Endothelial cell of umbilical vein (primary cell): ENCODE measurements at regions not wholly inside any gene's neighbourhood (a gene's known extent, or its start where the extent isn't known, plus 50 kb on each side); places are given as distances from the start of the nearest gene placed in this dataset.

Experiments used
- BruUV-seq: library from RNA; stranded (reverse); fragments of 400-500 nt; replicated peaks from 2 replicates; lab custom pipeline; 2021; lab: Mats Ljungman, UMichigan
- CTCF ChIA-PET: fragments of 300-600, 350-600 bp; sonication (Branson Sonifier 250); formaldehyde crosslinking; loops from one replicate; lab custom pipeline; 2021; ENCODE audit warnings: antibody characterized with exemption, inconsistent platforms; lab: Charles Lee
- POLR2A ChIA-PET: fragments of 300-600, 350-600 bp; sonication (Branson Sonifier 250); formaldehyde crosslinking; loops from one replicate; lab custom pipeline; 2021; ENCODE audit warnings: antibody characterized with exemption, inconsistent platforms; lab: Charles Lee
- DNase-seq: peaks from one replicate; pipeline ENCODE4 v3.0.0-alpha.2; 2011; ENCODE audit warnings: low read depth, low spot score
- FAIRE-seq: peaks from 2 replicates; lab custom pipeline; 2011; peaks lifted over from hg19 to GRCh38; lab: Jason Lieb, UNC
- H2AFZ ChIP-seq: 2 replicates; pipeline ENCODE4 v1.6.0; 2012; ENCODE audit warnings: low read depth, low read length, control low read depth, inconsistent platforms
- H3K27ac ChIP-seq: 2 replicates; pipeline ENCODE4 v1.5.1; 2011; ENCODE audit warnings: low read depth, mild to moderate bottlenecking, control low read depth, low read length, moderate library complexity; ENCODE audit not compliant: insufficient read depth
- H3K27me3 ChIP-seq, 2 experiments: 2 replicates each; pipeline versions ENCODE4 v1.6.0 to v1.6.1; 2011; ENCODE audit warnings: low read length in 2 of 2, mixed read lengths in 1 of 2; ENCODE audit not compliant: control insufficient read depth in 2 of 2, insufficient read depth in 2 of 2
- H3K36me3 ChIP-seq, 2 experiments: 2 replicates in 1 of 2; 3 replicates in 1 of 2; pipeline ENCODE4 v1.5.1; 2011; ENCODE audit warnings: low read length in 2 of 2, mild to moderate bottlenecking in 1 of 2, moderate library complexity in 1 of 2; ENCODE audit not compliant: control insufficient read depth in 2 of 2, insufficient read depth in 2 of 2; ENCODE audit errors: extremely low read depth in 1 of 2
- H3K4me1 ChIP-seq: 3 replicates; pipeline ENCODE4 v1.5.1; 2011; ENCODE audit warnings: mild to moderate bottlenecking, low read length; ENCODE audit not compliant: control insufficient read depth, insufficient read depth; ENCODE audit errors: extremely low read depth
- H3K4me2 ChIP-seq: 2 replicates; pipeline ENCODE4 v1.6.1; 2011; ENCODE audit warnings: low read length, control low read depth, mixed read lengths; ENCODE audit not compliant: insufficient read depth
- H3K4me3 ChIP-seq, 3 experiments: fragments of 200-600 bp in 1 of 3; sonication (generic), shearing (Covaris generic) in 1 of 3; replicated peaks in 1 of 3; 2 replicates each; pipeline ENCODE4 v1.5.1; 2011 to 2016; ENCODE audit warnings: control low read depth in 3 of 3, low read length in 3 of 3, mild to moderate bottlenecking in 2 of 3, inconsistent platforms in 1 of 3, low read depth in 1 of 3, moderate library complexity in 1 of 3; ENCODE audit not compliant: insufficient read depth in 1 of 3
- H3K79me2 ChIP-seq: 2 replicates; pipeline ENCODE4 v1.6.0; 2012; ENCODE audit warnings: low read length, inconsistent platforms; ENCODE audit not compliant: control insufficient read depth, insufficient read depth
- H3K9ac ChIP-seq: replicated peaks from 2 replicates; pipeline ENCODE3; 2011; ENCODE audit warnings: low read length, control low read depth; ENCODE audit not compliant: insufficient read depth; ENCODE audit errors: extremely low read depth
- H3K9me1 ChIP-seq: replicated peaks from 3 replicates; pipeline ENCODE4 v1.6.0; 2011; ENCODE audit warnings: mild to moderate bottlenecking, low read length; ENCODE audit not compliant: control insufficient read depth, insufficient read depth; ENCODE audit errors: extremely low read depth
- H3K9me3 ChIP-seq: replicated peaks from 2 replicates; pipeline ENCODE4 v1.5.1; 2012; ENCODE audit warnings: low read length, inconsistent platforms; ENCODE audit not compliant: control insufficient read depth, insufficient read depth
- H4K20me1 ChIP-seq: replicated peaks from 2 replicates; pipeline ENCODE3; 2011; ENCODE audit warnings: mild to moderate bottlenecking, low read length; ENCODE audit not compliant: control insufficient read depth, insufficient read depth; ENCODE audit errors: extremely low read depth
- EZH2 ChIP-seq: IDR thresholded peaks from 2 replicates; pipeline ENCODE4 v1.6.1; 2012; ENCODE audit warnings: borderline replicate concordance, low read depth, mild to moderate bottlenecking, moderate library complexity, low read length, inconsistent platforms; ENCODE audit not compliant: severe bottlenecking
- FOS ChIP-seq: IDR thresholded peaks from 2 replicates; pipeline ENCODE4 v1.6.1; 2011; ENCODE audit warnings: mild to moderate bottlenecking, low read length, moderate library complexity, borderline replicate concordance; ENCODE audit not compliant: insufficient read depth
- GATA2 ChIP-seq: IDR thresholded peaks from 2 replicates; pipeline ENCODE4 v1.7.0; 2011; ENCODE audit warnings: low read depth, mild to moderate bottlenecking, moderate library complexity, mixed read lengths, low read length; ENCODE audit not compliant: insufficient read length, insufficient read depth
- JUN ChIP-seq: IDR thresholded peaks from 2 replicates; pipeline ENCODE4 v1.6.1; 2011; ENCODE audit warnings: borderline replicate concordance, low read depth; ENCODE audit not compliant: insufficient read length, insufficient read depth
- MYC ChIP-seq: IDR thresholded peaks from one replicate; pipeline ENCODE4 v1.6.1; 2011; ENCODE audit warnings: mild to moderate bottlenecking, low read depth, low read length
- POLR2A ChIP-seq: IDR thresholded peaks from 2 replicates; pipeline ENCODE4 v1.6.1; 2012; ENCODE audit warnings: low read depth, mild to moderate bottlenecking, control low read depth, low read length
- POLR2AphosphoS5 ChIP-seq: IDR thresholded peaks from 2 replicates; pipeline ENCODE4 v1.6.1; 2012; ENCODE audit warnings: low read depth, mild to moderate bottlenecking, control low read depth, low read length, moderate library complexity; ENCODE audit not compliant: insufficient read depth
- dilution Hi-C: fragments of 300-500 bp; cut with MboI; formaldehyde crosslinking; loops from one replicate; pipeline ENCODE4 v1.15.0; 2019; ENCODE audit warnings: low sequenced_read_pairs; ENCODE audit not compliant: extremely low pct_ligation_motif_present
- intact Hi-C: fragments of 100-400 bp; cut with micrococcal nuclease; formaldehyde crosslinking; loops from one replicate; pipeline ENCODE4 v1.10.0; 2022
- TF ChIP-seq, protein P1 (sequence below), 2 donors: IDR thresholded peaks; 1 replicate in 1 of 2; 2 replicates in 1 of 2; pipeline ENCODE4 v1.5.1; 2011; ENCODE audit warnings: low read length in 2 of 2, mild to moderate bottlenecking in 2 of 2, moderate library complexity in 2 of 2, control low read depth in 1 of 2, inconsistent platforms in 1 of 2, low read depth in 1 of 2; ENCODE audit not compliant: insufficient read depth in 1 of 2; ENCODE audit errors: extremely low read depth in 1 of 2
- TF ChIP-seq, protein P2 (sequence below): IDR thresholded peaks from 2 replicates; pipeline ENCODE4 v1.6.1; 2011; ENCODE audit not compliant: insufficient read depth, insufficient read length

DNA sequence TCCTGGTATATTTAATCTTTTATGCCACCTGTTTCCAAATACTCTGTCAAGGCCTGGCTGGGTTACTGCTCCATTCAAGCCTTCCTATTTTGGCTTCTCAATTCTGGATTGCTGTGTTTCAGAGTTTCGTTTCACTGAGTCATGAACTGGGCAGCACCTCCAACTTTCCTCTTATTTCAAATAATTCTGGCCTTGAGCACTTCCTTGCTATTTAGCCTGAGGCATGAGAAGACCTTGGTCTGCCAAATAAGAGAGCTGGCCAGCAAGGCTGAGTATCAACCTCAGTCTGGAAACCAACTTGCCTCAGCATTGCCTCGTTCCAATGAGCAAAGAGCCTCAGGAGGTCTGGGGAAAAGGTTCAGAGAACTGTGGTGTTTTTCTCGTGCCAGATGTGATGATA lies 66.6 kb downstream of the TNFAIP3 start:
- Histone ChIP-seq H3K4me1 (no peaks in the 10 kb centered on the region), H3K9me1 (no peaks in the 10 kb centered on the region), H3K9me3 (no peaks in the 10 kb centered on the region), H3K27ac (no peak overlapping the region), H3K36me3 (no peaks in the 10 kb centered on the region), H3K9ac (no peak overlapping the region), H2AFZ (no peak overlapping the region), H3K4me3 (no peak overlapping the region), H4K20me1 (no peaks in the 10 kb centered on the region), H3K27me3 (no peaks in the 10 kb centered on the region), H3K79me2 (no peaks in the 10 kb centered on the region), H3K4me2 (no peak overlapping the region)
- dilution Hi-C loops, result loop anchor here (25.0 kb wide), 1 partner anchor 196 kb away; no protein-coding TSS in a partner anchor
- CTCF ChIA-PET, result interaction anchor here (0.7 to 1.8 kb wide), 6 partner anchors 11 to 229 kb away, joined by 3 to 16 read pairs (median 4); partner anchors contain the start of gene TNFAIP3
- DNase-seq, result no peak
- POLR2A ChIA-PET, result no interaction called here
- FAIRE-seq, result no peak
- intact Hi-C loops, result loop anchor here (2.0 kb wide), 1 partner anchor 13 kb away; no protein-coding TSS in a partner anchor
- TF ChIP-seq FOS (no peak), EZH2 (no peak), POLR2A (no peak), JUN (no peak), GATA2 (no peak), MYC (no peak), POLR2AphosphoS5 (no peak)
- TF ChIP-seq, protein P1, sequence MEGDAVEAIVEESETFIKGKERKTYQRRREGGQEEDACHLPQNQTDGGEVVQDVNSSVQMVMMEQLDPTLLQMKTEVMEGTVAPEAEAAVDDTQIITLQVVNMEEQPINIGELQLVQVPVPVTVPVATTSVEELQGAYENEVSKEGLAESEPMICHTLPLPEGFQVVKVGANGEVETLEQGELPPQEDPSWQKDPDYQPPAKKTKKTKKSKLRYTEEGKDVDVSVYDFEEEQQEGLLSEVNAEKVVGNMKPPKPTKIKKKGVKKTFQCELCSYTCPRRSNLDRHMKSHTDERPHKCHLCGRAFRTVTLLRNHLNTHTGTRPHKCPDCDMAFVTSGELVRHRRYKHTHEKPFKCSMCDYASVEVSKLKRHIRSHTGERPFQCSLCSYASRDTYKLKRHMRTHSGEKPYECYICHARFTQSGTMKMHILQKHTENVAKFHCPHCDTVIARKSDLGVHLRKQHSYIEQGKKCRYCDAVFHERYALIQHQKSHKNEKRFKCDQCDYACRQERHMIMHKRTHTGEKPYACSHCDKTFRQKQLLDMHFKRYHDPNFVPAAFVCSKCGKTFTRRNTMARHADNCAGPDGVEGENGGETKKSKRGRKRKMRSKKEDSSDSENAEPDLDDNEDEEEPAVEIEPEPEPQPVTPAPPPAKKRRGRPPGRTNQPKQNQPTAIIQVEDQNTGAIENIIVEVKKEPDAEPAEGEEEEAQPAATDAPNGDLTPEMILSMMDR (IDR thresholded peaks at IDR 0.05; ENCODE audit: extremely low read depth in 1 of 2, insufficient read depth in 1 of 2, low read depth in 1 of 2, low read length in 2 of 2), result no peak
- TF ChIP-seq, protein P2, sequence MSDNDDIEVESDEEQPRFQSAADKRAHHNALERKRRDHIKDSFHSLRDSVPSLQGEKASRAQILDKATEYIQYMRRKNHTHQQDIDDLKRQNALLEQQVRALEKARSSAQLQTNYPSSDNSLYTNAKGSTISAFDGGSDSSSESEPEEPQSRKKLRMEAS, result no peak
- no TSS peak for BruUV-seq
